DOHH2 (cell line): ENCODE measurements at regions not wholly inside any gene's neighbourhood (a gene's known extent, or its start where the extent isn't known, plus 50 kb on each side); places are given as distances from the start of the nearest gene placed in this dataset.

Source experiments
- H3F3A ChIP-seq: fragments of 200-600 bp; sonication (generic), shearing (Covaris generic); 2 replicates; pipeline ENCODE4 v1.6.0; 2016; ENCODE audit warnings: antibody characterized with exemption, mild to moderate bottlenecking; ENCODE audit not compliant: control insufficient read depth, insufficient read depth
- H3K27ac ChIP-seq: fragments of 200-600 bp; sonication (generic); 2 replicates; pipeline ENCODE4 v1.5.1; 2014; ENCODE audit warnings: low read depth, mild to moderate bottlenecking, low read length, moderate library complexity
- H3K27me3 ChIP-seq: fragments of 200-600 bp; sonication (generic); 2 replicates; pipeline ENCODE4 v1.6.1; 2014; ENCODE audit warnings: mild to moderate bottlenecking, low read length, mixed read lengths; ENCODE audit not compliant: control insufficient read depth
- H3K36me3 ChIP-seq: fragments of 200-600 bp; sonication (generic); 2 replicates; pipeline ENCODE4 v1.6.1; 2014; ENCODE audit warnings: mild to moderate bottlenecking, low read length, moderate library complexity, mixed read lengths; ENCODE audit not compliant: control insufficient read depth
- H3K4me1 ChIP-seq: fragments of 200-600 bp; sonication (generic); 2 replicates; pipeline ENCODE4 v1.6.1; 2014; ENCODE audit warnings: mild to moderate bottlenecking, low read length, mixed read lengths; ENCODE audit not compliant: control insufficient read depth
- H3K4me2 ChIP-seq: fragments of 200-600 bp; sonication (generic); 2 replicates; pipeline ENCODE4 v1.6.0; 2014; ENCODE audit warnings: mild to moderate bottlenecking, low read length, moderate library complexity
- H3K4me3 ChIP-seq: fragments of 200-600 bp; sonication (generic); 2 replicates; pipeline ENCODE4 v1.5.1; 2014; ENCODE audit warnings: mild to moderate bottlenecking, low read length, mixed read lengths
- H3K79me2 ChIP-seq: fragments of 200-600 bp; sonication (generic); 2 replicates; pipeline ENCODE4 v1.6.1; 2014; ENCODE audit warnings: mild to moderate bottlenecking, low read length, mixed read lengths; ENCODE audit not compliant: control insufficient read depth
- H3K9me2 ChIP-seq: fragments of 200-600 bp; sonication (generic); replicated peaks from 2 replicates; pipeline ENCODE4 v1.6.1; 2014; ENCODE audit warnings: mild to moderate bottlenecking, low read length, mixed read lengths; ENCODE audit not compliant: control insufficient read depth
- H3K9me3 ChIP-seq: fragments of 200-600 bp; sonication (generic); 2 replicates; pipeline ENCODE4 v1.6.1; 2014; ENCODE audit warnings: antibody characterized with exemption, low read length, mixed read lengths; ENCODE audit not compliant: control insufficient read depth, insufficient read depth
- H4K20me1 ChIP-seq: fragments of 200-600 bp; sonication (generic); 2 replicates; pipeline ENCODE4 v1.6.0; 2014; ENCODE audit warnings: low read depth, mild to moderate bottlenecking, antibody characterized with exemption, low read length, moderate library complexity; ENCODE audit not compliant: control insufficient read depth, insufficient read depth
- CTCF ChIP-seq: fragments of 200-600 bp; sonication (generic); IDR thresholded peaks from one replicate; pipeline ENCODE4 v1.5.1; 2014; ENCODE audit warnings: antibody characterized with exemption, mild to moderate bottlenecking, low read depth, low read length; ENCODE audit not compliant: poor library complexity, severe bottlenecking
- EZH2phosphoT487 ChIP-seq: fragments of 200-600 bp; sonication (generic); IDR thresholded peaks from 2 replicates; pipeline ENCODE4 v1.6.1; 2017; ENCODE audit warnings: borderline replicate concordance, mild to moderate bottlenecking, antibody characterized with exemption, low read length, moderate library complexity, mixed read lengths

- no peaks in the 10 kb centered on the region for H3F3A ChIP-seq
- H3K4me1 ChIP-seq = no peaks in the 10 kb centered on the region
- no peaks in the 10 kb centered on the region for H3K36me3 ChIP-seq
- no peaks in the 10 kb centered on the region for H4K20me1 ChIP-seq
- H3K4me3 ChIP-seq = no peak overlapping the region
- no peak overlapping the region for H3K27ac ChIP-seq
- no peaks in the 10 kb centered on the region for H3K9me3 ChIP-seq
- TF ChIP-seq EZH2phosphoT487 (no peak), CTCF (no peak)
- H3K79me2 ChIP-seq = no peaks in the 10 kb centered on the region
- H3K27me3 ChIP-seq = peaks cover 3% of the 10 kb centered on the region; the same call in 1 of the 2 replicates
- H3K9me2 ChIP-seq = no peaks in the 10 kb centered on the region
- no peak overlapping the region for H3K4me2 ChIP-seq
These were observed 71.4 kb downstream of the RGS12 start for GRCh38 chr4:3364199-3364598.

GRCh38 chr4:3364634-3365314 lies 72.0 kb downstream of the RGS12 start:
- Histone ChIP-seq H3K4me2 (no peak overlapping the region), H3K36me3 (no peaks in the 10 kb centered on the region), H3K4me3 (no peak overlapping the region), H3F3A (no peaks in the 10 kb centered on the region), H3K27ac (no peak overlapping the region), H3K9me3 (no peaks in the 10 kb centered on the region), H3K27me3 (peaks cover 9% of the 10 kb centered on the region), H3K9me2 (no peaks in the 10 kb centered on the region), H3K79me2 (no peaks in the 10 kb centered on the region), H3K4me1 (0 out of 2 replicates have a peak, but pooled peaks cover 1% of the 10 kb centered on the region), H4K20me1 (no peaks in the 10 kb centered on the region)
- no peak for TF ChIP-seq EZH2phosphoT487
- no peak for TF ChIP-seq CTCF

DNA sequence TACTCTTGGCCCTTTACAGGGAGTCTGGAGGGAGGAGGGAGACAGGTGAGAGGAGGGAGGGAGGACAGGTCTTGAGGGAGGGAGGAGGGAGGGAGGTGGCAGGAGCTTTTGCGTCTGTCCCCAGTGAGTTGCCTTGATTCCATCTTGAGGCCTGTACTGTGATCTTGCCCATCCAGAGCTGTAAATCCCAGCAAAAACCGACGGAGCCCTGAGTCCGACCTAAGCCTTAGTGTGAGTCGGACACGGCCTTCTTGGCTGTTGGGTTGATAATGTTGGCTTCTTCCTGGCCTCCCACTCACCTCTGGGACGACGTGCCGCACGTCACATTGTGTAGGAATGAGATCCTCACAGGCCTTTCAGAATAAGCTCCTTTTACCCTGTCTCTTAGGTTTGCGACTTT lies 72.5 kb downstream of the RGS12 start:
- H3K79me2 ChIP-seq = no peaks in the 10 kb centered on the region
- TF ChIP-seq CTCF (no peak), EZH2phosphoT487 (no peak)
- H3K36me3 ChIP-seq = no peaks in the 10 kb centered on the region
- H4K20me1 ChIP-seq = no peaks in the 10 kb centered on the region
- H3F3A ChIP-seq = no peaks in the 10 kb centered on the region
- H3K9me3 ChIP-seq = no peaks in the 10 kb centered on the region
- H3K27me3 ChIP-seq = peaks cover 13% of the 10 kb centered on the region
- no peaks in the 10 kb centered on the region for H3K9me2 ChIP-seq
- H3K4me2 ChIP-seq = no peak overlapping the region
- no peak overlapping the region for H3K27ac ChIP-seq
- H3K4me1 ChIP-seq = 0 out of 2 replicates have a peak, but pooled peaks cover 3% of the 10 kb centered on the region
- H3K4me3 ChIP-seq = no peak overlapping the region
